ENCODE measurements at regions not wholly inside any gene's neighbourhood (a gene's known extent, or its start where the extent isn't known, plus 50 kb on each side); places are given as distances from the start of the nearest gene placed in this dataset.

GRCh38 chrX:96590403-96590802 is 94.2 kb upstream of the DIAPH2 start:
- TF ChIP-seq, protein P1, sequence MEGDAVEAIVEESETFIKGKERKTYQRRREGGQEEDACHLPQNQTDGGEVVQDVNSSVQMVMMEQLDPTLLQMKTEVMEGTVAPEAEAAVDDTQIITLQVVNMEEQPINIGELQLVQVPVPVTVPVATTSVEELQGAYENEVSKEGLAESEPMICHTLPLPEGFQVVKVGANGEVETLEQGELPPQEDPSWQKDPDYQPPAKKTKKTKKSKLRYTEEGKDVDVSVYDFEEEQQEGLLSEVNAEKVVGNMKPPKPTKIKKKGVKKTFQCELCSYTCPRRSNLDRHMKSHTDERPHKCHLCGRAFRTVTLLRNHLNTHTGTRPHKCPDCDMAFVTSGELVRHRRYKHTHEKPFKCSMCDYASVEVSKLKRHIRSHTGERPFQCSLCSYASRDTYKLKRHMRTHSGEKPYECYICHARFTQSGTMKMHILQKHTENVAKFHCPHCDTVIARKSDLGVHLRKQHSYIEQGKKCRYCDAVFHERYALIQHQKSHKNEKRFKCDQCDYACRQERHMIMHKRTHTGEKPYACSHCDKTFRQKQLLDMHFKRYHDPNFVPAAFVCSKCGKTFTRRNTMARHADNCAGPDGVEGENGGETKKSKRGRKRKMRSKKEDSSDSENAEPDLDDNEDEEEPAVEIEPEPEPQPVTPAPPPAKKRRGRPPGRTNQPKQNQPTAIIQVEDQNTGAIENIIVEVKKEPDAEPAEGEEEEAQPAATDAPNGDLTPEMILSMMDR (IDR thresholded peaks at IDR 0.05): no peak
- TF ChIP-seq POLR2A (IDR thresholded peaks at IDR 0.05): no peak
